ENCODE measurements at regions not wholly inside any gene's neighbourhood (a gene's known extent, or its start where the extent isn't known, plus 50 kb on each side); places are given as distances from the start of the nearest gene placed in this dataset.

- DNase-seq (ENCODE audit: low spot score), result no peak
- Mint-ChIP-seq H3K4me3 (ENCODE audit: unreplicated experiment) (no peak overlapping the region), H3K9me3 (ENCODE audit: low read depth) (no peaks in the 10 kb centered on the region), H3K4me1 (ENCODE audit: low read depth) (peaks cover 22% of the 10 kb centered on the region), H3K27me3 (ENCODE audit: low read depth) (no peaks in the 10 kb centered on the region), H3K27ac (ENCODE audit: unreplicated experiment) (no peak overlapping the region), H3K36me3 (ENCODE audit: low read depth) (no peaks in the 10 kb centered on the region)
- TF ChIP-seq, protein P1, sequence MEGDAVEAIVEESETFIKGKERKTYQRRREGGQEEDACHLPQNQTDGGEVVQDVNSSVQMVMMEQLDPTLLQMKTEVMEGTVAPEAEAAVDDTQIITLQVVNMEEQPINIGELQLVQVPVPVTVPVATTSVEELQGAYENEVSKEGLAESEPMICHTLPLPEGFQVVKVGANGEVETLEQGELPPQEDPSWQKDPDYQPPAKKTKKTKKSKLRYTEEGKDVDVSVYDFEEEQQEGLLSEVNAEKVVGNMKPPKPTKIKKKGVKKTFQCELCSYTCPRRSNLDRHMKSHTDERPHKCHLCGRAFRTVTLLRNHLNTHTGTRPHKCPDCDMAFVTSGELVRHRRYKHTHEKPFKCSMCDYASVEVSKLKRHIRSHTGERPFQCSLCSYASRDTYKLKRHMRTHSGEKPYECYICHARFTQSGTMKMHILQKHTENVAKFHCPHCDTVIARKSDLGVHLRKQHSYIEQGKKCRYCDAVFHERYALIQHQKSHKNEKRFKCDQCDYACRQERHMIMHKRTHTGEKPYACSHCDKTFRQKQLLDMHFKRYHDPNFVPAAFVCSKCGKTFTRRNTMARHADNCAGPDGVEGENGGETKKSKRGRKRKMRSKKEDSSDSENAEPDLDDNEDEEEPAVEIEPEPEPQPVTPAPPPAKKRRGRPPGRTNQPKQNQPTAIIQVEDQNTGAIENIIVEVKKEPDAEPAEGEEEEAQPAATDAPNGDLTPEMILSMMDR (IDR thresholded peaks at IDR 0.05), result no peak
Observed at GRCh38 chr20:23157734-23158133, 71.6 kb upstream of the CD93 start.

GRCh38 chr20:23156842-23157423, 70.8 kb upstream of the CD93 start:
- Mint-ChIP-seq H3K4me1 (ENCODE audit: low read depth) (peaks cover 30% of the 10 kb centered on the region), H3K4me3 (ENCODE audit: unreplicated experiment) (no peak overlapping the region)
- no peak for DNase-seq (ENCODE audit: low spot score)

GRCh38 chr20:23156170-23156841, 70.2 kb upstream of the CD93 start:
- Mint-ChIP-seq H3K9me3 (ENCODE audit: low read depth) (no peaks in the 10 kb centered on the region), H3K27ac (ENCODE audit: unreplicated experiment) (peak overlapping the region; percentile 32), H3K36me3 (ENCODE audit: low read depth) (no peaks in the 10 kb centered on the region), H3K4me3 (ENCODE audit: unreplicated experiment) (no peak overlapping the region), H3K4me1 (ENCODE audit: low read depth) (peaks cover 34% of the 10 kb centered on the region), H3K27me3 (ENCODE audit: low read depth) (no peaks in the 10 kb centered on the region)
- DNase-seq (ENCODE audit: low spot score), result no peak
- TF ChIP-seq, protein P1 (IDR thresholded peaks at IDR 0.05), result no peak

More at GRCh38 chr20:23156842-23157423, 70.8 kb upstream of the CD93 start:
- Mint-ChIP-seq H3K36me3 (ENCODE audit: low read depth) (no peaks in the 10 kb centered on the region), H3K27me3 (ENCODE audit: low read depth) (no peaks in the 10 kb centered on the region), H3K27ac (ENCODE audit: unreplicated experiment) (peak overlapping the region; percentile 9), H3K9me3 (ENCODE audit: low read depth) (no peaks in the 10 kb centered on the region)
- TF ChIP-seq, protein P1 (IDR thresholded peaks at IDR 0.05), result no peak

GRCh38 chr20:23155141-23155590, 69.0 kb upstream of the CD93 start:
- Mint-ChIP-seq H3K27me3 (ENCODE audit: low read depth) (no peaks in the 10 kb centered on the region), H3K4me3 (ENCODE audit: unreplicated experiment) (no peak overlapping the region), H3K4me1 (ENCODE audit: low read depth) (peaks cover 30% of the 10 kb centered on the region), H3K27ac (ENCODE audit: unreplicated experiment) (peak overlapping the region; percentile 22), H3K36me3 (ENCODE audit: low read depth) (no peaks in the 10 kb centered on the region), H3K9me3 (ENCODE audit: low read depth) (no peaks in the 10 kb centered on the region)
- TF ChIP-seq, protein P1 (IDR thresholded peaks at IDR 0.05), result no peak
- no peak for DNase-seq (ENCODE audit: low spot score)

- no peaks in the 10 kb centered on the region for H3K27me3 Mint-ChIP-seq (ENCODE audit: low read depth)
- peaks cover 26% of the 10 kb centered on the region for H3K4me1 Mint-ChIP-seq (ENCODE audit: low read depth)
- TF ChIP-seq, protein P1 (IDR thresholded peaks at IDR 0.05), result no peak
- H3K4me3 Mint-ChIP-seq (ENCODE audit: unreplicated experiment), result no peak overlapping the region
- H3K36me3 Mint-ChIP-seq (ENCODE audit: low read depth), result no peaks in the 10 kb centered on the region
- H3K27ac Mint-ChIP-seq (ENCODE audit: unreplicated experiment), result no peak overlapping the region
- no peak for DNase-seq (ENCODE audit: low spot score)
- H3K9me3 Mint-ChIP-seq (ENCODE audit: low read depth), result no peaks in the 10 kb centered on the region
Observed at GRCh38 chr20:23153696-23154341, 67.7 kb upstream of the CD93 start.

All from chondrocyte (in vitro differentiated cells).